ENCODE measurements at regions not wholly inside any gene's neighbourhood (a gene's known extent, or its start where the extent isn't known, plus 50 kb on each side); places are given as distances from the start of the nearest gene placed in this dataset.

- no peaks in the 10 kb centered on the region for H3F3A ChIP-seq (ENCODE audit: low read depth)
- H4K20me1 ChIP-seq (ENCODE audit: insufficient read depth, low read length, poor library complexity, severe bottlenecking) = no peaks in the 10 kb centered on the region
- H3K27me3 ChIP-seq (ENCODE audit: insufficient read depth, low read length, poor library complexity, severe bottlenecking) = no peaks in the 10 kb centered on the region
- no peak overlapping the region for H2AFZ ChIP-seq (ENCODE audit: low read length)
- TF ChIP-seq, protein P1, sequence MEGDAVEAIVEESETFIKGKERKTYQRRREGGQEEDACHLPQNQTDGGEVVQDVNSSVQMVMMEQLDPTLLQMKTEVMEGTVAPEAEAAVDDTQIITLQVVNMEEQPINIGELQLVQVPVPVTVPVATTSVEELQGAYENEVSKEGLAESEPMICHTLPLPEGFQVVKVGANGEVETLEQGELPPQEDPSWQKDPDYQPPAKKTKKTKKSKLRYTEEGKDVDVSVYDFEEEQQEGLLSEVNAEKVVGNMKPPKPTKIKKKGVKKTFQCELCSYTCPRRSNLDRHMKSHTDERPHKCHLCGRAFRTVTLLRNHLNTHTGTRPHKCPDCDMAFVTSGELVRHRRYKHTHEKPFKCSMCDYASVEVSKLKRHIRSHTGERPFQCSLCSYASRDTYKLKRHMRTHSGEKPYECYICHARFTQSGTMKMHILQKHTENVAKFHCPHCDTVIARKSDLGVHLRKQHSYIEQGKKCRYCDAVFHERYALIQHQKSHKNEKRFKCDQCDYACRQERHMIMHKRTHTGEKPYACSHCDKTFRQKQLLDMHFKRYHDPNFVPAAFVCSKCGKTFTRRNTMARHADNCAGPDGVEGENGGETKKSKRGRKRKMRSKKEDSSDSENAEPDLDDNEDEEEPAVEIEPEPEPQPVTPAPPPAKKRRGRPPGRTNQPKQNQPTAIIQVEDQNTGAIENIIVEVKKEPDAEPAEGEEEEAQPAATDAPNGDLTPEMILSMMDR (conservative IDR thresholded peaks at IDR 0.05; ENCODE audit: low read length) = no peak
- TF ChIP-seq EZH2phosphoT487 (IDR thresholded peaks at IDR 0.05; ENCODE audit: borderline replicate concordance) = no peak
- H3K36me3 ChIP-seq (ENCODE audit: insufficient read depth, low read length) = no peaks in the 10 kb centered on the region
- no peaks in the 10 kb centered on the region for H3K79me2 ChIP-seq (ENCODE audit: insufficient read depth, low read length)
- H3K9ac ChIP-seq (ENCODE audit: low read depth, low read length, poor library complexity, severe bottlenecking) = no peak overlapping the region
- no peak overlapping the region for H3K4me3 ChIP-seq (ENCODE audit: low read length, poor library complexity, severe bottlenecking)
- no peak overlapping the region for H3K4me2 ChIP-seq (ENCODE audit: low read depth, low read length, poor library complexity, severe bottlenecking)
- H3K9me2 ChIP-seq (replicated peaks; ENCODE audit: low read depth, low read length) = no peaks in the 10 kb centered on the region
- peaks cover 3% of the 10 kb centered on the region for H3K4me1 ChIP-seq (ENCODE audit: insufficient read depth, low read length, poor library complexity, severe bottlenecking)
- H3K9me3 ChIP-seq (ENCODE audit: insufficient read depth, low read depth, low read length) = no peaks in the 10 kb centered on the region
Observed at GRCh38 chr15:84103345-84103744, 132.2 kb upstream of the GOLGA6L4 start.

DNA sequence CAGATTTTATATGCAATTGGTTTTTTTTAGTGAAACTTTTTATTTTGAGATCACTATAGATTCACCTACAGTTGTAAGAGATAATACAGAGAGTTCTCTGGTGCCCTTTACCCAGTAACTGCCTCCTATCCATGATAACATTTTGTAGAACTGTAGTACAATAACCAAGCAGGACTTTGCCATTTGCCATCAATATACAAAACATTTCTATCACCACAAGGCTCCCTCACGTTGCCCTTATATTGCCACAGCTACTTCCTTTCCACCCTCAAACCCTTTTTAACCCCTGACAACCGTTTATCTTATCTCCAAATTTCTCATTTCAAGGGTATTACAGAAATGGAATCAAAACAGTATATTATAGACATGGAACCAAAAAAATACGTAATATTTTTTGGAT is 130.7 kb upstream of the GOLGA6L4 start:
- no peaks in the 10 kb centered on the region for H3K9me2 ChIP-seq (replicated peaks; ENCODE audit: low read depth, low read length)
- no peaks in the 10 kb centered on the region for H3F3A ChIP-seq (ENCODE audit: low read depth)
- H3K79me2 ChIP-seq (ENCODE audit: insufficient read depth, low read length) = no peaks in the 10 kb centered on the region
- no peak overlapping the region for H3K9ac ChIP-seq (ENCODE audit: low read depth, low read length, poor library complexity, severe bottlenecking)
- H3K4me1 ChIP-seq (ENCODE audit: insufficient read depth, low read length, poor library complexity, severe bottlenecking) = no peaks in the 10 kb centered on the region
- TF ChIP-seq EZH2phosphoT487 (IDR thresholded peaks at IDR 0.05; ENCODE audit: borderline replicate concordance) = no peak
- TF ChIP-seq, protein P1 (conservative IDR thresholded peaks at IDR 0.05; ENCODE audit: low read length) = no peak
- H3K36me3 ChIP-seq (ENCODE audit: insufficient read depth, low read length) = no peaks in the 10 kb centered on the region
- H3K4me3 ChIP-seq (ENCODE audit: low read length, poor library complexity, severe bottlenecking) = no peak overlapping the region
- H3K9me3 ChIP-seq (ENCODE audit: insufficient read depth, low read depth, low read length) = no peaks in the 10 kb centered on the region
- H3K27me3 ChIP-seq (ENCODE audit: insufficient read depth, low read length, poor library complexity, severe bottlenecking) = no peaks in the 10 kb centered on the region
- no peak overlapping the region for H3K4me2 ChIP-seq (ENCODE audit: low read depth, low read length, poor library complexity, severe bottlenecking)
- no peaks in the 10 kb centered on the region for H4K20me1 ChIP-seq (ENCODE audit: insufficient read depth, low read length, poor library complexity, severe bottlenecking)
- no peak overlapping the region for H2AFZ ChIP-seq (ENCODE audit: low read length)

- H3K9me2 ChIP-seq (replicated peaks; ENCODE audit: low read depth, low read length) = no peaks in the 10 kb centered on the region
- no peak overlapping the region for H3K9ac ChIP-seq (ENCODE audit: low read depth, low read length, poor library complexity, severe bottlenecking)
- no peaks in the 10 kb centered on the region for H3K4me1 ChIP-seq (ENCODE audit: insufficient read depth, low read length, poor library complexity, severe bottlenecking)
- H4K20me1 ChIP-seq (ENCODE audit: insufficient read depth, low read length, poor library complexity, severe bottlenecking) = no peaks in the 10 kb centered on the region
- no peak for TF ChIP-seq EZH2phosphoT487 (IDR thresholded peaks at IDR 0.05; ENCODE audit: borderline replicate concordance)
- TF ChIP-seq, protein P1 (conservative IDR thresholded peaks at IDR 0.05; ENCODE audit: low read length) = peak; percentile 56
- no peak overlapping the region for H3K4me2 ChIP-seq (ENCODE audit: low read depth, low read length, poor library complexity, severe bottlenecking)
- no peak overlapping the region for H3K4me3 ChIP-seq (ENCODE audit: low read length, poor library complexity, severe bottlenecking)
- H3F3A ChIP-seq (ENCODE audit: low read depth) = no peaks in the 10 kb centered on the region
- H3K79me2 ChIP-seq (ENCODE audit: insufficient read depth, low read length) = no peaks in the 10 kb centered on the region
- no peak overlapping the region for H2AFZ ChIP-seq (ENCODE audit: low read length)
- no peaks in the 10 kb centered on the region for H3K36me3 ChIP-seq (ENCODE audit: insufficient read depth, low read length)
- H3K9me3 ChIP-seq (ENCODE audit: insufficient read depth, low read depth, low read length) = no peaks in the 10 kb centered on the region
- H3K27me3 ChIP-seq (ENCODE audit: insufficient read depth, low read length, poor library complexity, severe bottlenecking) = no peaks in the 10 kb centered on the region
Observed at GRCh38 chr15:84108728-84109127, 126.8 kb upstream of the GOLGA6L4 start.

Data from Loucy (cell line).